HepG2 (cell line): ENCODE measurements at regions not wholly inside any gene's neighbourhood (a gene's known extent, or its start where the extent isn't known, plus 50 kb on each side); places are given as distances from the start of the nearest gene placed in this dataset.

ENCODE experiments used
- NFIC ChIP-seq: IDR thresholded peaks from 2 replicates; pipeline ENCODE4 v1.6.1; 2012; ENCODE audit warnings: mild to moderate bottlenecking, low read length, inconsistent platforms
- PAX8 ChIP-seq: sonication (generic); formaldehyde crosslinking; IDR thresholded peaks from 2 replicates; pipeline ENCODE4 v1.8.0; 2022; ENCODE audit warnings: mild to moderate bottlenecking, missing genetic modification reagents, borderline replicate concordance
- ZNF484 ChIP-seq: sonication (generic); formaldehyde crosslinking; IDR thresholded peaks from 2 replicates; pipeline ENCODE4 v1.5.1; 2020; ENCODE audit warnings: mild to moderate bottlenecking, low read depth, missing genetic modification reagents, borderline replicate concordance

GRCh38 chr7:19465861-19466260 lies 243.0 kb downstream of the POLR1F start:
- no peak for TF ChIP-seq PAX8 (CRISPR knock-in tag)
- TF ChIP-seq NFIC = no peak
- TF ChIP-seq ZNF484 = no peak
